ENCODE measurements at regions not wholly inside any gene's neighbourhood (a gene's known extent, or its start where the extent isn't known, plus 50 kb on each side); places are given as distances from the start of the nearest gene placed in this dataset.

GRCh38 chr2:19717446-19717845 lies 184.3 kb downstream of the TTC32 start:
- no peak for TF ChIP-seq CTCF (IDR thresholded peaks at IDR 0.05)
- no peak for TF ChIP-seq EZH2 (IDR thresholded peaks at IDR 0.05; ENCODE audit: borderline replicate concordance, insufficient read depth, low read depth, low read length, poor library complexity, severe bottlenecking)

Data from B cell (primary cell).